ENCODE measurements at regions not wholly inside any gene's neighbourhood (a gene's known extent, or its start where the extent isn't known, plus 50 kb on each side); places are given as distances from the start of the nearest gene placed in this dataset.

DNA sequence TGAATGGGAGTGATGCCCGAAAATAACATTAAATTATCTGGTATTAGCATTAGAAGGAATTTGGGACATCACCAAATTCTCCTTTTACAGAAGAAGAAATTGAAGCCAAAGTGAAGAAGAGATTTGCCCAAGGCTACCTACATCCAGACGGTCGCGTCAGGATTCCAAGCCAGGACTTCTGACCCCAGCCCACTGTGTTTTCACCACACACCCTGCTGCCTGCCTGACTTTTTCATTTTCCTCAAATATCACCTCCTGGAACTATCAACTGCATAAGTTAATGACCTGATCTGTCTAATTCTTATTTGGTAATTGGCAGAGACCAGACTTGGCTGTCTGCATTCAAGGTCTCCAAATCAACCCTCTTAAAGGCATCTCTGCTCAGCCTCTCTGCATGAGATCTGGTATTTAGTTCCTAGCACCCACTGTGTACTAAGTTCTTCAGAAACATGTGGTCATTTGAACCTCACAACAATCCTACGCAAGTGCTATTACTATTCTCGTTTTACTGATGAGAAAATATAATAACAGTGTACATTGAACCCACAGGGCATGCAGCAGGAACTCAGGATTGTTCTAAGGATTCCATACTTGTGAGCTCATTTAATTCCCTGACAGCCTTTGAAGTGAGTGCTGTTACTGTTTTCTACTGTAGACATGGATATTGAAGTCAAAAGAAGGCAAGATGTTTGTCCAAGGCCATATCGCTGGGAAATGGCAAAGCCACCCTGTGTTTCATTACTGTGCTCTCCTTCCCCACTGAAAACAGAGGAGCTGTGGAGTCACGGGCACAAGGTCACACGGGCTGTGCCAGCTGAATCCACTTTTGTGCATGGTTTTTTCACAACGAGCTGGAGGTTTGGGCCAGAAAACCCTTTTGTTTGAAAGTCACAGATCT lies 195.2 kb upstream of the C1QTNF7 start:
- no peak for DNase-seq

DNA sequence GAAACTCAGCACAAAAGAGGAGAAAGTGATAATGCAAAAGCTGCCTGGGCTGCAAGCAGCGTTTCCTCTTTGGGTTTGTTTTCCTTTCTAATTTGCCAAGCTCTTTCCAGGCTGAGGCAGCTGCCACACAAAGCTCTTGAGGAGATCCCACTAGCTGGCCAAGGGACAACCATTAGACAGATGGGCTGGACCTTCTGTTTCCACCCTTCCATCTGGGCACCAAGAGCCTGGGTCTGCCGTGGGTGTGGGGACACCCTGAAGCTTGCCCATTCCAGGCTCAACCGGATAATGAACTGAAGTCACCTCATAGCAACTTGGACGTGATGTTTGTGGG lies 194.6 kb upstream of the C1QTNF7 start:
- DNase-seq = no peak

DNA sequence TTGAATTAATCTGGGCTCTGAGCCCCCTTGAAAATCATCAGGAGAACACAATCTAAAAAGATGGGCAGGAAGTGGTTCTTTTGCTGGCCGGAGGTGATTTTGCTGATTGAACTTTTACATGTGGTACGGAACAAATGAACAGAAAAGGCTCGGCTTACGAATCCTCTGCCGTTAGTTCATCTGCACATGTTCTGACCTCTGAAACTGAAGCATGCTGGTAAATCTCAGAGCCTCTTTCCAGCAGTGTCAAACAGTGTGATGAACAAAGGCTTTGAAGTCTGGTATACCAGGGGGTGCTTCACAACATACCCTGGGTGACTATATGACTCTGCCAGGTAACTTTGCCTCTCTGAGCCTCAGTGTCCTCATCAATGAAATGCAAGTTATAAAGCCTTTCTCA lies 194.2 kb upstream of the C1QTNF7 start:
- DNase-seq = no peak

DNA sequence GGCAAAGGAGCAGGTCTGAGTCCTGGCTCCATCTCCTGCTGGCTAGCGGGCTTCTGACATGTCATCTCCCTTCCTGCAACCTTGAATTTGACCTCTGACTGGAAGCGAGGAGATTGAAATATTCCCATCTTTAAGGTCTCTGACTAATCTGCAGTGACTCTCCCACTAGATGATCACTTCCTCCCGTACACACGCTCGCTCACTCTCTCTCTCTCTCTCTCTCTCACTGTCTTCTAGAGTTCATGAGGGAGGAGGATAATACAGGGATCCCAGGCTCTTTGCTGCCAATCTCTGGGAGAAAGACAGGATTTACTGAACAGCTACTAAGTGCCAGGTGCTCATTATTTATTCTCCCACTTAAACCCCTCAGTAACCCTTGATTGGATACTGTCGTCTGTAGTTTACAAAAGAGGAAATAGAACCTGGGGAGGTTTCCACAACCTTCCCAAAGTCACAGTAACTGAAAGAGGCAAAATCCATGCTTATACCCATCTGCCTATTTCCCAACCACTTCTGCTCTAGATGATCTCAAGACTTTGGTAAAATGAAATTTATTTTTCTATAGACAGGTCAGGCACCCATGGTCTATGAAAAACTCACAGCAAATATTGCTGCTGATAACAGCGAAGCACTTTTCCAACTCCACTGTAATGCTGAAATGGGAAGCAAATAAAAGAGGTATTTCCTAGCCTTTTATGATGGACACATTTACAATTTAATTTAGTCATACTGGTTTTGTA lies 193.5 kb upstream of the C1QTNF7 start:
- DNase-seq = no peak

GRCh38 chr4:15234856-15235126 lies 193.0 kb upstream of the C1QTNF7 start:
- DNase-seq = no peak

DNA sequence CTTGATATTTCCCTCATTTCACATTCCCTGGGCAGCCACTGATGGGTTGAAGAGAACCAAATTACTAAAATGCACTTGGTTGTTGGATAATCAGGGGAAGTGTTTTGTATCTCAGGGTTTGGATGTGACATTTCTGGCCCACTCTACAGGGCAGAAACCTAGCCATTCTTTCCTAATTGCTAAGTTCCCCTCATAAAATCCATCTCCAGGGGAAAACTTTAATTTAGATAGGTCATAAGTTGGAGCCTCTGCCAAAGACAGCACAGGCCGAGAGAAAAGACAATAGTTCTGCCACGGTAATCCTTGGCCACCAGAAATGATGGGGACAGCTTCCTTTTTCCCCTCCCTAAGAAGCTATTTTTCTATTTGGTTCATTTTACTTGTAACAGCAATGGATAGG lies 192.7 kb upstream of the C1QTNF7 start:
- DNase-seq = no peak

DNA sequence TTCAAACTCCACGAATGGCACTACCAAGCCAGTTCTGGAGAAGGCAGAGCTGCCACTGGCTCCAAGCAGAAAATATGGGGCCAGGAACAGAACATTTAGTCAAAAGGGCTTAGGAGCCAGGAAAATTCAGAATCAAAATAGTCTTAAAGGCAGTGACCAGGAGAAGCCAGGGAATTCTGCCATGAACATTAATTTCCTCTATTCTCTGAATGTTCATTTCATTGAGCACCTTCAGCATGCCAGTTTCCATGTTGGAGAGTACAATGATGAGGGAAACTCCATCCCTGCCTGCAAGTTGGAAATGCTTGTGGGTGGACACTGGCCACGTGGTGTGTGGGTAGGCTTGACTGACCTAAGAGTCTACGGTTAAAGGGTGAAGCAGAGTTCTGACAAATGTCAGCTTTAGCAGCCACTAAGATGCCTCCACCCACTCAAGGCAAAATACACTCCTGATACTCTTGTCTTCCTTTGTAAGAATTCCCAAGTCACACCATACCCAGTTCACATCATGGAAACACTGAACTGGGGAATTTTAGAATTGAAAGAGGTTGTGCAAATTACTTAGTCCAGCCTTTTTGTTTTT lies 190.1 kb upstream of the C1QTNF7 start:
- no peak for DNase-seq

GRCh38 chr4:15238720-15239119 lies 189.1 kb upstream of the C1QTNF7 start:
- no peak for DNase-seq

DNA sequence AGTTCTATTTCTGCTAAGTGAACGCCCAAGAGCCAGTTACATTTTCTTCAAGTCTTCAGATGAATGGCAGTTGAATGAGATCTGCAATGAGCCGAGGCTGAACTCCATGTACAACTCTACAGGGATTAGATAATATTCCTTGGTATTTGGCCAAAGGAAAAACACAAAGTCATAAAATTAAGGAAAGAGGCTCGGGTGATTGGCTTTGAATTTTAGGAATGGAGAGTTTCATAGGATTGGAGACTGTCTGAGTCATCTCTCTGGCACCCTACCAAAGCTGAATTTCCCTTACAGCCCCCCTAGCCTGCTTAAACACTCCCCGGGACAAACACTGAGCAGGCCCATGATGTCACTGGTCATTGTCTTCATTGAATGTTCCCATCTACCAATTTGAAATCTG lies 188.0 kb upstream of the C1QTNF7 start:
- no peak for DNase-seq

- no peak for DNase-seq
These were observed 187.1 kb upstream of the C1QTNF7 start for GRCh38 chr4:15240764-15241163.

GRCh38 chr4:15242021-15242420 lies 185.8 kb upstream of the C1QTNF7 start:
- no peak for DNase-seq

DNA sequence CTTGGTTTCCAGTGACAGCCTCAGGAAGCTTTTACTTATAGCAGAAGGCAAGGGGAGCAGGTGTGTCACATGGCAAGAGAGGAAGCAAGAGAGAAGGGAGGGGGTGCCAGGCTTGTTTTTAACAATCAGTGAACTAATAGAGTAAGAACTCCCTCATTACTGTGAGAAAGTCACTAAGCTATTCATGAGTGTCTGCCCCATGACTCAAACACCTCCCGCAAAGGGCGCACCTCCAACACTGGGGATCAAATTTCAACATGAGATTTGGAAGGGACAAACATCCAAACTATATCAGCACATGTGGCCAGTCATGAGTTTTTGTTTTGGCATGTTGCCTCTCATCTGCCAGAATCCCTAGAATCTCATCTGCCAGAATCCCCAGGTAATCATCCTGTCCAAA lies 183.5 kb upstream of the C1QTNF7 start:
- DNase-seq = no peak

- no peak for DNase-seq
These were observed 182.8 kb upstream of the C1QTNF7 start for GRCh38 chr4:15245006-15245530.

DNA sequence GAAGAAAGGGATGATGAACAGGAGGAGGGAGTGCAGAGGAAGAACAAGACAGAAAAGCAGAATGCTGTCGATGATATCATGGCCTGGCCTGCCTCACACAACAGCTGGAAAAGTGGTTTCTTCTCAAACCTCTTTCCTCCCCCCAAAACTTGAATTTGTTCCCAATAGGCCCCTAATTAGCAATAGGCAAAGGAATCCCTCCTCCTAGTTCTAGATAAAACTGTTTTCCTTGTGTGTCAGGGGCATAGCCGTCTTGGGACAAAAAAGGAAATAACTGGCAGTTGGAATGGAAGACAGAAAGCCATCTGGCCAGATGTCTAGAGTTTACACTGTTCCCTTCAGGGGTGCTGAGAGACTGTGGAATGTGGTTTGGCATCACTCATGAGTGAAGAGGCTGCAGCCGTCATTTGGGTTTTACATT lies 177.8 kb upstream of the C1QTNF7 start:
- DNase-seq = no peak

- no peak for DNase-seq
These were observed 174.5 kb upstream of the C1QTNF7 start for GRCh38 chr4:15253349-15253748.

GRCh38 chr4:15254236-15254880 lies 173.5 kb upstream of the C1QTNF7 start:
- DNase-seq = no peak

GRCh38 chr4:15255537-15255936 lies 172.3 kb upstream of the C1QTNF7 start:
- no peak for DNase-seq

GRCh38 chr4:15260758-15261157 lies 167.1 kb upstream of the C1QTNF7 start:
- no peak for DNase-seq

DNA sequence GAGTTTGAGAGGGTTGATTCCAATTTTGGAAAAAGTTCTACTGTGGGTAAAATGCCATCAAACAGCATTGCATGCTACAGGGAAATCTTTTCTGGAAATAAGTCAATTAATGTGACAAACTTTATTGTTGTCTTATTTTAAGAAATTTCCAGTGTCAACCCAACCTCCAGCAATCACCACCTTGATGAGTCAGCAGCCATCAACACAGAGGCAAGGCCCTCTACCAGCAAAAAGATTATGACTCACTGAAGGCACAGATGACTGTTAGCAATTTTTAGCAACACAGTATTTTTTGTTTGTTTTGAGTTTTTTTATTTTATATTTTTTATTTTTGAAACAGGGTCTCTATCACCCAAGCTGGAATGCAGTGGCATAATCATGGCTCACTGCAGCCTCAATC lies 165.4 kb upstream of the C1QTNF7 start:
- no peak for DNase-seq

DNA sequence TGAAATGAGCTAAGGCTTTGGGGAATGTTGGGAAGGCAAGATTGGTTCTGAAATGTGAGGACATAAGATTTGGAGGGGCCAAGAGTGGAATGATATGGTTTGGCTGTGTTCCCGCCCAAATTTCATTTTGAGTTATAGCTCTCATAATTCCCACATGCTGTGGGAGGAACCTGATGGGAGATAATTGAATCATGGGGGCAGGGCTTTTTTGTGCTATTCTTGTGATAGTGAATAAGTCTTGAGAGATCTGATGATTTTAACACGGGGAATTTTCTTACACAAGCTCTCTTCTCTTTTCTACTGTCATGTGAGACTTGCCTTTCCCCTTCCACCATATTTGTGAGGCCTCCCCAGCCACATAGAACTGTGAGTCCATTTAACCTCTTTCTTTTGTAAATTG lies 157.6 kb upstream of the C1QTNF7 start:
- no peak for DNase-seq

DNA sequence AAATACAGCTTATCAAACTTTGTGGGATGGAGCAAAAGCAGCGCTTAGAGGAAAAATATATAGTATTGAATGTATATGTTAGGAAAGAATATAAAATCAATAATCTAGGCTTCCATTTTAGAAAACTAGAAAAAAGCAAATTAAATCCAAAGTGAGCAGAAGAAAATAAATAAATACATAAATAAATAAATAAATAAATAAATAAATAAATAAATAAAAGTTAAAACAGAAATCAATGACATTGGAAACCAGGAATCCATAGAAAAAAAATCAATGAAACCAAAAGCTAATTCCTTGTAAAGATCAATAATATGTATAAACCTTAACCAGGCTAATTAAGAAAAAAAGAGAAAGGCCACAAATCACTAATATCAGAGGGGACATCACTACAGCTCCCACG lies 141.8 kb upstream of the C1QTNF7 start:
- DNase-seq = no peak

DNA sequence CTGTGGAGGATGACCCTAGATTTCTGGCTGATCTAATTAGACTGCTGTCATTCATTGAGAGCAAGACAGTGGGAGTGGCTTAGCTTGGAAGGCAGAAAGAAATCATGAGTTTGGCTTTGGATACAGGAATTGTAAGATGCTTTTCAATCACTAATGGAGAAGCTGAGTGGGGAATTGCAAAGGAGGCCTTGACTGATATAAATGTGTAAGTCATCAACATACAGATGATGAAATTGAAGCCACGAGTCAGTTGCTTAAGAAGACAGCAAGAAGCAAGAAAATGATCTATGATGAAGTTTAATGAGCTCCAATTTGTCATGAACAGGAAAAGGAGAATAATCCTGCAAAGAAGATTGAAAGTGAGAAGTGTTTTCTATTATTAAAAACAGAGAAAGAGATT lies 136.7 kb upstream of the C1QTNF7 start:
- no peak for DNase-seq

DNA sequence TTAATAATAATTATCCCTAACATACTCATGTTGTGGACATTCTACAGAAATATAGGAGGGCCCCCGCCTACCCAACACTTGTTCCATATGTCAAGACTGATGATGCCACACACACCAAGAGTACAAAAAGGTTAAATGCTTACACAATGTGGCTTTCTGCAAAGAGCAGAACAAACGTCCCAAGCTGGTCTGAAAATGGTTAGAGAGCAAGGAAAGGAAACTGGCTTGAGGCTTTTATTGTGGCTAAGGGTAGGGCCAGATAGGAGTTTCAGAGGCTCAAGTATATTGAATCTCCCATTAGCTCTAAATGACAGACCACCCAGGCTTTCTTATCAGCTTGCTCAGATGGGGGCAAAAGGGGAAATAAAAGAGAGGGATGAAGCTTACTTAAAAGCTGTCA lies 134.1 kb upstream of the C1QTNF7 start:
- DNase-seq = no peak

- no peak for DNase-seq
These were observed 133.6 kb upstream of the C1QTNF7 start for GRCh38 chr4:15294202-15294601.

Measured in activated T-cell treated with anti-CD3 and anti-CD28 coated beads for 4 hours (primary cell).